Smooth muscle cell (in vitro differentiated cells): ENCODE measurements at regions not wholly inside any gene's neighbourhood (a gene's known extent, or its start where the extent isn't known, plus 50 kb on each side); places are given as distances from the start of the nearest gene placed in this dataset.

Experiments
- DNase-seq: peaks from one replicate; lab custom pipeline; 2025; ENCODE audit not compliant: unreplicated experiment; lab: John Stamatoyannopoulos, UW
- H2AFZ ChIP-seq: fragments of 200-600 bp; sonication (generic); 2 replicates; pipeline ENCODE4 v1.6.0; 2016; ENCODE audit warnings: antibody characterized with exemption, low read depth, mild to moderate bottlenecking
- H3F3A ChIP-seq: fragments of 200-600 bp; sonication (generic); 2 replicates; pipeline ENCODE4 v1.6.0; 2017; ENCODE audit warnings: antibody characterized with exemption, low read depth
- H3K27ac ChIP-seq: fragments of 200-600 bp; sonication (generic); 2 replicates; pipeline ENCODE4 v1.5.1; 2016; ENCODE audit warnings: low read depth, mild to moderate bottlenecking
- H3K27me3 ChIP-seq: fragments of 200-600 bp; sonication (generic); 2 replicates; pipeline ENCODE4 v1.6.1; 2016; ENCODE audit warnings: low read depth, mild to moderate bottlenecking
- H3K36me3 ChIP-seq: fragments of 200-600 bp; sonication (generic); 2 replicates; pipeline ENCODE4 v1.5.1; 2016; ENCODE audit warnings: low read depth
- H3K4me1 ChIP-seq: fragments of 200-600 bp; sonication (generic); 2 replicates; pipeline ENCODE4 v1.5.1; 2016; ENCODE audit warnings: low read depth
- H3K4me2 ChIP-seq: fragments of 200-600 bp; sonication (generic); 2 replicates; pipeline ENCODE4 v1.6.0; 2016; ENCODE audit warnings: mild to moderate bottlenecking
- H3K4me3 ChIP-seq: fragments of 200-600 bp; sonication (generic); 2 replicates; pipeline ENCODE4 v1.5.1; 2016; ENCODE audit warnings: mild to moderate bottlenecking
- H3K79me2 ChIP-seq: fragments of 200-600 bp; sonication (generic); 2 replicates; pipeline ENCODE4 v1.6.0; 2016; ENCODE audit warnings: low read depth, mild to moderate bottlenecking
- H3K9ac ChIP-seq: fragments of 200-600 bp; sonication (generic); 2 replicates; pipeline ENCODE4 v1.6.0; 2016; ENCODE audit warnings: low read depth
- H3K9me3 ChIP-seq: fragments of 200-600 bp; sonication (generic); replicated peaks from 2 replicates; pipeline ENCODE4 v1.5.1; 2016; ENCODE audit warnings: low read depth
- H4K20me1 ChIP-seq: fragments of 200-600 bp; sonication (generic); 2 replicates; pipeline ENCODE4 v1.6.0; 2016; ENCODE audit warnings: low read depth
- CTCF ChIP-seq: fragments of 200-600 bp; sonication (generic); IDR thresholded peaks from 2 replicates; pipeline ENCODE4 v1.5.1; 2017; ENCODE audit warnings: borderline replicate concordance, mild to moderate bottlenecking, antibody characterized with exemption; ENCODE audit not compliant: insufficient read depth, poor library complexity, severe bottlenecking
- WGBS: methylation state at CpG from one replicate; pipeline ENCODE4 v1.1.7; 2016; ENCODE audit warnings: low lambda C conversion rate; 5-methylcytosine and 5-hydroxymethylcytosine counted together

DNA sequence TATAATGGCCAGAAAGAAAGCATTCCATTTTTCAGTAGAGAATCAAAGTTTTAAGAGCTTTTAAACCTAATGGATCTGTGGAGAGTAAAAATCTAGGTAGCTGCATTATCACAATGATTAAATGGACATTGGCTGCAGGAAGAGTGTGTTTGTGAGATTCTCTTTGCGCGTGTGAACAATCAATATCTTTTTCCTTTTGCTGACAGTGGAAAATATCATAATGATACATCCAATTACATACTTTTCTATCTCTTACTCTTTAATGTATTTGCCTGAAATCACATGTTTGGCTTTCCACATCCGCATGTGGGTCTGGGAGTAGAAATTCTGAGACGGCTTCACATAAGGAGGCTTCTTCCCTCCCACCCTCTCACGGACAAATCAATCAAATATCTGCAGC, 69.8 kb upstream of the DUSP22 start:
- TF ChIP-seq CTCF = no peak
- H3K4me1 ChIP-seq = peaks cover 17% of the 10 kb centered on the region
- H3K4me2 ChIP-seq = no peak overlapping the region
- H3K27me3 ChIP-seq = no peaks in the 10 kb centered on the region
- H3K9ac ChIP-seq = no peak overlapping the region
- no peaks in the 10 kb centered on the region for H3K79me2 ChIP-seq
- H3K36me3 ChIP-seq = no peaks in the 10 kb centered on the region
- no peaks in the 10 kb centered on the region for H3F3A ChIP-seq
- no peak for DNase-seq
- H3K4me3 ChIP-seq = no peak overlapping the region
- H3K9me3 ChIP-seq = no peaks in the 10 kb centered on the region
- H4K20me1 ChIP-seq = no peaks in the 10 kb centered on the region
- H3K27ac ChIP-seq = no peak overlapping the region
- 95% methylated on average over 5 of the region's 5 CpGs for WGBS
- no peak overlapping the region for H2AFZ ChIP-seq

DNA sequence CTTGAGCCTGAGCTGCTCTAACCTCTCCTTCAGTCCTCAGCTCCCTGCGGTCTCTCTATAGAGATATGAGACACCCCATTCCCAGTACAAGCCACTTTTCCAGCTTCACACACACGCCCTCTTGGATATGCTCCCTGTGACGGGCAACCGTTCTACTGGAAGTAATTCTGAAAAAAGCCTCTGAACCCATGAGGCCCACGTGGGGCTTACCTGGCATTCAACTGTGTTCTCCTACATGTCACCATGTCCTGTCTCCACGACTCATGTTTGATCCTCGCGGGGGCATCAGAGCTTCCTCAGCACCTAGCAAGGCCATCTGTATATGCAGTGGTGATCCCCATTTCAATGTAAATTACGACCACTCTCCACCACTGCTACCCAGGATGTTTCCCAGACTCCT, 69.2 kb upstream of the DUSP22 start:
- Histone ChIP-seq H3F3A (no peaks in the 10 kb centered on the region), H3K4me3 (no peak overlapping the region), H3K36me3 (no peaks in the 10 kb centered on the region), H3K27ac (no peak overlapping the region), H3K79me2 (no peaks in the 10 kb centered on the region), H3K4me2 (no peak overlapping the region), H3K27me3 (no peaks in the 10 kb centered on the region), H4K20me1 (no peaks in the 10 kb centered on the region), H3K9ac (no peak overlapping the region), H3K9me3 (no peaks in the 10 kb centered on the region), H2AFZ (no peak overlapping the region), H3K4me1 (peaks cover 17% of the 10 kb centered on the region)
- TF ChIP-seq CTCF = no peak
- DNase-seq = no peak
- 74% methylated on average over 9 of the region's 9 CpGs for WGBS

DNA sequence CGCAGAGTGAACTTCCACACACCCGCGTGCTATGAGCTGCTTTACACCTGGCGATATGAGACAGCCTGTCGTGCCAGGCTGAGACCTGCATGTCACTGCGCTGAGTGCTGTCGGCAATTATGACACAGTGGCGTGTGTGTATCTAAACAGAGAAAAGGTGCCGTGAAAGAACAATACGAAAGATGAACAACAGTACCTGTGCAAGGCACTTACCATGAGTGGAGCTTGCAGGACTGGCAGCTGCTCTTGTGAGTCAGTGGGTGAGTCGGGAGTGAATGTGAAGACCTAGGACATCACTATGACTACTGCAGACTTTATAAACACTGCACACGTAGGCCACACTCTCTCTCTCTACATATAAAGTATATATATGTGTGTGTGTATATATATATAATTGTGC, 68.5 kb upstream of the DUSP22 start:
- H3K27me3 ChIP-seq = no peaks in the 10 kb centered on the region
- H4K20me1 ChIP-seq = no peaks in the 10 kb centered on the region
- no peak overlapping the region for H2AFZ ChIP-seq
- no peak overlapping the region for H3K27ac ChIP-seq
- no peaks in the 10 kb centered on the region for H3K36me3 ChIP-seq
- H3K4me3 ChIP-seq = no peak overlapping the region
- H3K79me2 ChIP-seq = no peaks in the 10 kb centered on the region
- TF ChIP-seq CTCF = no peak
- no peak for DNase-seq
- H3K9me3 ChIP-seq = no peaks in the 10 kb centered on the region
- no peak overlapping the region for H3K9ac ChIP-seq
- no peaks in the 10 kb centered on the region for H3F3A ChIP-seq
- H3K4me1 ChIP-seq = peaks cover 17% of the 10 kb centered on the region
- WGBS = 81% methylated on average over 12 of the region's 12 CpGs
- H3K4me2 ChIP-seq = no peak overlapping the region

- H3K9ac ChIP-seq = no peak overlapping the region
- no peaks in the 10 kb centered on the region for H4K20me1 ChIP-seq
- no peaks in the 10 kb centered on the region for H3F3A ChIP-seq
- H3K4me1 ChIP-seq = peaks cover 17% of the 10 kb centered on the region
- no peak for DNase-seq
- no peaks in the 10 kb centered on the region for H3K9me3 ChIP-seq
- TF ChIP-seq CTCF = no peak
- H3K27me3 ChIP-seq = no peaks in the 10 kb centered on the region
- 96% methylated on average over 13 of the region's 13 CpGs for WGBS
- no peak overlapping the region for H3K4me2 ChIP-seq
- no peak overlapping the region for H2AFZ ChIP-seq
- no peak overlapping the region for H3K27ac ChIP-seq
- no peaks in the 10 kb centered on the region for H3K79me2 ChIP-seq
- H3K4me3 ChIP-seq = no peak overlapping the region
- no peaks in the 10 kb centered on the region for H3K36me3 ChIP-seq
Measured at GRCh38 chr6:224350-224749, 67.9 kb upstream of the DUSP22 start.
